SK-N-SH treated with all-trans-retinoic acid at 6 μM for 48 hours (cell line): ENCODE measurements at regions not wholly inside any gene's neighbourhood (a gene's known extent, or its start where the extent isn't known, plus 50 kb on each side); places are given as distances from the start of the nearest gene placed in this dataset.

Source experiments
- ATAC-seq: fragments of 200-7000 bp; cut with Tn5 transposase; 3 replicates; pipeline ENCODE4 v1.9.1; 2020; ENCODE audit warnings: mild to moderate bottlenecking, moderate library complexity
- ARNTL ChIP-seq: fragments of 450-650 bp; formaldehyde crosslinking; IDR thresholded peaks from 2 replicates; pipeline ENCODE4 v1.5.0; 2020; ENCODE audit warnings: low read depth, mild to moderate bottlenecking, moderate library complexity, borderline replicate concordance
- BACH2 ChIP-seq: fragments of 250-450 bp; sonication (Bioruptor Pico); IDR thresholded peaks from 2 replicates; pipeline ENCODE4 v1.9.0; 2021; ENCODE audit warnings: mild to moderate bottlenecking, borderline replicate concordance
- GLIS3 ChIP-seq: fragments of 250-450 bp; sonication (Bioruptor Pico); IDR thresholded peaks from 2 replicates; pipeline ENCODE4 v1.5.0; 2020; ENCODE audit warnings: mild to moderate bottlenecking, moderate library complexity
- ISL1 ChIP-seq: fragments of 250-450 bp; sonication (Bioruptor Pico); IDR thresholded peaks from 2 replicates; pipeline ENCODE4 v2.1.2; 2022; ENCODE audit warnings: mild to moderate bottlenecking, moderate library complexity
- OSR1 ChIP-seq: fragments of 250-450 bp; sonication (Bioruptor Pico); IDR thresholded peaks from 2 replicates; pipeline ENCODE4 v1.8.0; 2022; ENCODE audit warnings: moderate library complexity, mild to moderate bottlenecking, inconsistent platforms
- PPARA ChIP-seq: fragments of 250-450 bp; sonication (Bioruptor Pico); IDR thresholded peaks from 2 replicates; pipeline ENCODE4 v1.5.0; 2020; ENCODE audit warnings: mild to moderate bottlenecking, borderline replicate concordance
- SNAI2 ChIP-seq: fragments of 250-450 bp; sonication (Bioruptor Pico); IDR thresholded peaks from 2 replicates; pipeline ENCODE4 v1.5.0; 2020; ENCODE audit warnings: mild to moderate bottlenecking, moderate library complexity
- TCF4 ChIP-seq: fragments of 250-450 bp; sonication (Bioruptor Pico); IDR thresholded peaks from 2 replicates; pipeline ENCODE4 v1.8.0; 2021; ENCODE audit warnings: mild to moderate bottlenecking, moderate library complexity, borderline replicate concordance
- TOX ChIP-seq: fragments of 250-450 bp; sonication (Bioruptor Pico); IDR thresholded peaks from 2 replicates; pipeline ENCODE4 v1.8.0; 2021; ENCODE audit warnings: mild to moderate bottlenecking, moderate library complexity, borderline replicate concordance
- ZC3H10 ChIP-seq: fragments of 250-450 bp; sonication (Bioruptor Pico); IDR thresholded peaks from 2 replicates; pipeline ENCODE4 v1.5.1; 2021; ENCODE audit warnings: mild to moderate bottlenecking, moderate library complexity
- ZFP3 ChIP-seq: fragments of 250-450 bp; sonication (Bioruptor Pico); IDR thresholded peaks from 2 replicates; pipeline ENCODE4 v1.5.0; 2020; ENCODE audit warnings: mild to moderate bottlenecking, moderate library complexity
- ZFP30 ChIP-seq: fragments of 450-650 bp; formaldehyde crosslinking; IDR thresholded peaks from 2 replicates; pipeline ENCODE4 v1.5.0; 2022; ENCODE audit warnings: mild to moderate bottlenecking, moderate library complexity
- ZNF565 ChIP-seq: fragments of 450-650 bp; formaldehyde crosslinking; conservative IDR thresholded peaks from 2 replicates; pipeline ENCODE4 v1.5.0; 2020; ENCODE audit warnings: low read depth, mild to moderate bottlenecking, moderate library complexity
- ZNF70 ChIP-seq: fragments of 450-650 bp; formaldehyde crosslinking; IDR thresholded peaks from 2 replicates; pipeline ENCODE4 v1.5.0; 2020; ENCODE audit warnings: mild to moderate bottlenecking, moderate library complexity
- ZNF8 ChIP-seq: fragments of 450-650 bp; formaldehyde crosslinking; IDR thresholded peaks from 2 replicates; pipeline ENCODE4 v1.5.0; 2020; ENCODE audit warnings: mild to moderate bottlenecking, moderate library complexity
- TF ChIP-seq, protein P1 (sequence below): fragments of 250-450 bp; sonication (Bioruptor Pico); IDR thresholded peaks from 2 replicates; pipeline ENCODE4 v1.8.0; 2021; ENCODE audit warnings: low read depth, mild to moderate bottlenecking, moderate library complexity, borderline replicate concordance
- TF ChIP-seq, protein P2 (sequence below): fragments of 250-450 bp; sonication (Bioruptor Pico); IDR thresholded peaks from 2 replicates; pipeline ENCODE4 v1.8.0; 2020; ENCODE audit warnings: mild to moderate bottlenecking, moderate library complexity, borderline replicate concordance
- TF ChIP-seq, protein P3 (sequence below): fragments of 250-450 bp; sonication (Bioruptor Pico); IDR thresholded peaks from 2 replicates; pipeline ENCODE4 v1.5.1; 2021; ENCODE audit warnings: mild to moderate bottlenecking, moderate library complexity

- no peak for TF ChIP-seq OSR1 (CRISPR knock-in tag)
- TF ChIP-seq, protein P1, sequence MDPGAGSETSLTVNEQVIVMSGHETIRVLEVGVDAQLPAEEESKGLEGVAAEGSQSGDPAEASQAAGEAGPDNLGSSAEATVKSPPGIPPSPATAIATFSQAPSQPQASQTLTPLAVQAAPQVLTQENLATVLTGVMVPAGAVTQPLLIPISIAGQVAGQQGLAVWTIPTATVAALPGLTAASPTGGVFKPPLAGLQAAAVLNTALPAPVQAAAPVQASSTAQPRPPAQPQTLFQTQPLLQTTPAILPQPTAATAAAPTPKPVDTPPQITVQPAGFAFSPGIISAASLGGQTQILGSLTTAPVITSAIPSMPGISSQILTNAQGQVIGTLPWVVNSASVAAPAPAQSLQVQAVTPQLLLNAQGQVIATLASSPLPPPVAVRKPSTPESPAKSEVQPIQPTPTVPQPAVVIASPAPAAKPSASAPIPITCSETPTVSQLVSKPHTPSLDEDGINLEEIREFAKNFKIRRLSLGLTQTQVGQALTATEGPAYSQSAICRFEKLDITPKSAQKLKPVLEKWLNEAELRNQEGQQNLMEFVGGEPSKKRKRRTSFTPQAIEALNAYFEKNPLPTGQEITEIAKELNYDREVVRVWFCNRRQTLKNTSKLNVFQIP = no peak
- ATAC-seq = no peak
Measured at GRCh38 chr5:135279328-135279727, 119.7 kb downstream of the MACROH2A1 start.

GRCh38 chr5:135276151-135276550, 122.9 kb downstream of the MACROH2A1 start:
- TF ChIP-seq, protein P1 = no peak
- TF ChIP-seq ISL1 (CRISPR knock-in tag) (no peak), OSR1 (CRISPR knock-in tag) (no peak), TCF4 (no peak), GLIS3 (CRISPR knock-in tag) (no peak), ZFP30 (no peak), ZNF70 (no peak), SNAI2 (CRISPR knock-in tag) (no peak), PPARA (no peak), ZNF8 (CRISPR knock-in tag) (no peak), ARNTL (CRISPR knock-in tag) (no peak), ZC3H10 (CRISPR knock-in tag) (no peak)
- TF ChIP-seq, protein P2, sequence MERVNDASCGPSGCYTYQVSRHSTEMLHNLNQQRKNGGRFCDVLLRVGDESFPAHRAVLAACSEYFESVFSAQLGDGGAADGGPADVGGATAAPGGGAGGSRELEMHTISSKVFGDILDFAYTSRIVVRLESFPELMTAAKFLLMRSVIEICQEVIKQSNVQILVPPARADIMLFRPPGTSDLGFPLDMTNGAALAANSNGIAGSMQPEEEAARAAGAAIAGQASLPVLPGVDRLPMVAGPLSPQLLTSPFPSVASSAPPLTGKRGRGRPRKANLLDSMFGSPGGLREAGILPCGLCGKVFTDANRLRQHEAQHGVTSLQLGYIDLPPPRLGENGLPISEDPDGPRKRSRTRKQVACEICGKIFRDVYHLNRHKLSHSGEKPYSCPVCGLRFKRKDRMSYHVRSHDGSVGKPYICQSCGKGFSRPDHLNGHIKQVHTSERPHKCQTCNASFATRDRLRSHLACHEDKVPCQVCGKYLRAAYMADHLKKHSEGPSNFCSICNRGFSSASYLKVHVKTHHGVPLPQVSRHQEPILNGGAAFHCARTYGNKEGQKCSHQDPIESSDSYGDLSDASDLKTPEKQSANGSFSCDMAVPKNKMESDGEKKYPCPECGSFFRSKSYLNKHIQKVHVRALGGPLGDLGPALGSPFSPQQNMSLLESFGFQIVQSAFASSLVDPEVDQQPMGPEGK (CRISPR knock-in tag) = no peak
- TF ChIP-seq, protein P3, sequence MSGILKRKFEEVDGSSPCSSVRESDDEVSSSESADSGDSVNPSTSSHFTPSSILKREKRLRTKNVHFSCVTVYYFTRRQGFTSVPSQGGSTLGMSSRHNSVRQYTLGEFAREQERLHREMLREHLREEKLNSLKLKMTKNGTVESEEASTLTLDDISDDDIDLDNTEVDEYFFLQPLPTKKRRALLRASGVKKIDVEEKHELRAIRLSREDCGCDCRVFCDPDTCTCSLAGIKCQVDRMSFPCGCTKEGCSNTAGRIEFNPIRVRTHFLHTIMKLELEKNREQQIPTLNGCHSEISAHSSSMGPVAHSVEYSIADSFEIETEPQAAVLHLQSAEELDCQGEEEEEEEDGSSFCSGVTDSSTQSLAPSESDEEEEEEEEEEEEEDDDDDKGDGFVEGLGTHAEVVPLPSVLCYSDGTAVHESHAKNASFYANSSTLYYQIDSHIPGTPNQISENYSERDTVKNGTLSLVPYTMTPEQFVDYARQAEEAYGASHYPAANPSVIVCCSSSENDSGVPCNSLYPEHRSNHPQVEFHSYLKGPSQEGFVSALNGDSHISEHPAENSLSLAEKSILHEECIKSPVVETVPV (CRISPR knock-in tag) = no peak
- ATAC-seq = no peak

DNA sequence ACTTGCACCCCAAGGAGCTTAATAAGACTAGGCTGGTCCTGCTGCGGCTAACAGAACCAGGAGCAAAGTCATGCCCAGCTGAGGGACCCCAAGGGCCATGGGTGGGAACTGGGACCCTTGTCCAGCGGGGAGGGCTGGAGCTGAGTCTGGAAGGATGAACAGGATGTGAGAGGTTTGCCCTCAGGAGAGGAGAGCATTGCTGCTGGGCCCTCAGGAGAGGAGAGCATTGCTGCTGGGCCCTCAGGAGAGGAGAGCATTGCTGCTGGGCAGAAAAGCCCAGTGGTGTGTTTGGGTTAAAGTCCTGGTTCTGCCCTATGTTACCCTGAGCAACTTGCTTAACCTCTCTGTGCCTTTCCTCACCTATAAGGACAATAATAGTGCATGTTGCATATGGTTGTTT, 125.8 kb downstream of the MACROH2A1 start:
- ATAC-seq = no peak
- TF ChIP-seq SNAI2 (CRISPR knock-in tag) (no peak), ISL1 (CRISPR knock-in tag) (no peak), BACH2 (CRISPR knock-in tag) (no peak), TOX (CRISPR knock-in tag) (no peak), ZNF565 (CRISPR knock-in tag) (no peak), OSR1 (CRISPR knock-in tag) (no peak), ZFP30 (no peak), ZNF70 (no peak), ZFP3 (CRISPR knock-in tag) (no peak)
- TF ChIP-seq, protein P2 (CRISPR knock-in tag) = no peak
- TF ChIP-seq, protein P1 = no peak
- TF ChIP-seq, protein P3 (CRISPR knock-in tag) = no peak
